GM23338 (cell line): ENCODE measurements at regions not wholly inside any gene's neighbourhood (a gene's known extent, or its start where the extent isn't known, plus 50 kb on each side); places are given as distances from the start of the nearest gene placed in this dataset.
"Not testable (repeated sequence)": the region's sequence is repeated elsewhere in the genome, so short reads cannot be mapped to it uniquely, and the experiment has no call there.

Experiments used
- ATAC-seq: fragments of 200-7000 bp; cut with Tn5 transposase; 3 replicates; pipeline ENCODE4 v1.9.1; 2020
- DNase-seq: peaks from one replicate; pipeline ENCODE4 v3.0.0-alpha.2; 2015; ENCODE audit warnings: low spot score
- H2AFZ ChIP-seq: fragments of 200-600 bp; sonication (generic); 2 replicates; pipeline ENCODE4 v1.8.0; 2016; ENCODE audit warnings: antibody characterized with exemption, mild to moderate bottlenecking, moderate library complexity
- H3F3A ChIP-seq: fragments of 200-600 bp; sonication (generic); replicated peaks from 2 replicates; pipeline ENCODE4 v1.8.0; 2017; ENCODE audit warnings: antibody characterized with exemption, mixed run types, low read depth
- H3K27ac ChIP-seq: fragments of 200-600 bp; sonication (generic); 2 replicates; pipeline ENCODE4 v1.6.1; 2016; ENCODE audit warnings: low read depth
- H3K27me3 ChIP-seq: fragments of 200-600 bp; sonication (generic); 2 replicates; pipeline ENCODE4 v1.8.0; 2016; ENCODE audit warnings: mild to moderate bottlenecking, mixed run types, moderate library complexity; ENCODE audit not compliant: insufficient read depth
- H3K36me3 ChIP-seq: fragments of 200-600 bp; sonication (generic); 2 replicates; pipeline ENCODE4 v1.8.0; 2016; ENCODE audit warnings: mild to moderate bottlenecking; ENCODE audit not compliant: insufficient read depth
- H3K4me1 ChIP-seq: fragments of 200-600 bp; sonication (generic); 2 replicates; pipeline ENCODE4 v1.8.0; 2016; ENCODE audit warnings: mild to moderate bottlenecking, moderate library complexity; ENCODE audit not compliant: insufficient read depth
- H3K4me2 ChIP-seq: fragments of 200-600 bp; sonication (generic); 2 replicates; pipeline ENCODE4 v1.7.1; 2017; ENCODE audit warnings: mixed run types
- H3K4me3 ChIP-seq: fragments of 200-600 bp; sonication (generic); 2 replicates; pipeline ENCODE4 v1.6.1; 2016; ENCODE audit warnings: mixed run types
- H3K79me2 ChIP-seq: fragments of 200-600 bp; sonication (generic); replicated peaks from 2 replicates; pipeline ENCODE4 v1.8.0; 2017; ENCODE audit warnings: mild to moderate bottlenecking; ENCODE audit not compliant: insufficient read depth
- H3K9me2 ChIP-seq: fragments of 200-600 bp; sonication (generic); 2 replicates; pipeline ENCODE4 v1.8.0; 2017; ENCODE audit not compliant: insufficient read depth
- H4K20me1 ChIP-seq: fragments of 200-600 bp; sonication (generic); replicated peaks from 2 replicates; pipeline ENCODE4 v1.8.0; 2017; ENCODE audit warnings: mild to moderate bottlenecking; ENCODE audit not compliant: insufficient read depth
- H3K27ac Mint-ChIP-seq: 2 replicates; pipeline ENCODE4 v1.8.0; 2020; ENCODE audit warnings: inconsistent platforms, mild to moderate bottlenecking, moderate library complexity, mixed read lengths
- H3K27me3 Mint-ChIP-seq: 3 replicates; pipeline ENCODE4 v1.8.0; 2022; ENCODE audit warnings: low read depth, mild to moderate bottlenecking, moderate library complexity, mixed read lengths, inconsistent platforms; ENCODE audit not compliant: insufficient read depth, poor library complexity
- H3K36me3 Mint-ChIP-seq: 3 replicates; pipeline ENCODE4 v1.8.0; 2021; ENCODE audit warnings: low read depth, mild to moderate bottlenecking, inconsistent platforms, moderate library complexity, mixed read lengths
- H3K4me1 Mint-ChIP-seq: 3 replicates; pipeline ENCODE4 v1.8.0; 2020; ENCODE audit warnings: mild to moderate bottlenecking, inconsistent platforms, mixed read lengths
- H3K4me3 Mint-ChIP-seq: 3 replicates; pipeline ENCODE4 v1.8.0; 2021; ENCODE audit warnings: moderate library complexity, mild to moderate bottlenecking, inconsistent platforms, mixed read lengths
- H3K9me3 Mint-ChIP-seq: 3 replicates; pipeline ENCODE4 v1.8.0; 2020; ENCODE audit warnings: moderate library complexity, mild to moderate bottlenecking, inconsistent platforms, mixed read lengths
- EZH2 ChIP-seq: fragments of 200-600 bp; sonication (generic); IDR thresholded peaks from one replicate; pipeline ENCODE4 v1.8.0; 2017; ENCODE audit warnings: antibody characterized with exemption, mild to moderate bottlenecking, low read depth; ENCODE audit not compliant: unreplicated experiment
- EZH2phosphoT487 ChIP-seq: fragments of 200-600 bp; sonication (generic); IDR thresholded peaks from one replicate; pipeline ENCODE4 v1.8.1; 2018; ENCODE audit warnings: antibody characterized with exemption; ENCODE audit not compliant: unreplicated experiment
- JUNB ChIP-seq: IDR thresholded peaks from one replicate; pipeline ENCODE4 v1.6.1; 2016; ENCODE audit warnings: antibody characterized with exemption; ENCODE audit not compliant: unreplicated experiment
- NANOG ChIP-seq: IDR thresholded peaks from 2 replicates; pipeline ENCODE4 v1.6.1; 2016; ENCODE audit warnings: antibody characterized with exemption, borderline replicate concordance
- STAT1 ChIP-seq: IDR thresholded peaks from one replicate; pipeline ENCODE4 v1.6.1; 2016; ENCODE audit warnings: antibody characterized with exemption; ENCODE audit not compliant: unreplicated experiment
- ZNF114 ChIP-seq: fragments of 250-450 bp; sonication (Bioruptor Pico); IDR thresholded peaks from 2 replicates; pipeline ENCODE4 v1.5.0; 2020; ENCODE audit warnings: mild to moderate bottlenecking, moderate library complexity
- TF ChIP-seq, protein P1 (sequence below): fragments of 250-450 bp; sonication (Bioruptor Pico); IDR thresholded peaks from 2 replicates; pipeline ENCODE4 v1.5.0; 2020; ENCODE audit warnings: mild to moderate bottlenecking, moderate library complexity

DNA sequence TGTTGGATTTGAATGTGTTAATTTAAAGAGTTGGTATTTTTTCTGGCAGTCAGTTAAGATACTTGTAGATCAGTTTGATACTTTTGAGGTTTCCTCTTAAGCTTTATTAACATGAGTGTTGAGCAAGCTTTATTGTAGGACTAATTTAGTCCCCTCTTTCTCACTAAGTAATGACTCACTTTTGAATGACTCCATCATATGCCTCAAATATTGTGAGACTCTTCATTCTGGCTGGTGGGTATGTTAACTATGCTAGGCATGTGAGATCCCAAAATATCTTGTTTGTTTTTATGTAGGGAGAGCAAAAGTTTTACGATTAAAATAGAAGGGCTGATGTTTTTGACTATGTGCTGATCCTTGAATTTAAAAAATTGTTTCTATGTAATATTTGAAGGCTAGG lies 355.7 kb downstream of the IZUMO3 start:
- H3K9me2 ChIP-seq, result peaks cover 5% of the 10 kb centered on the region; the same call in 1 of the 2 replicates
- ATAC-seq, result no peak
- Mint-ChIP-seq H3K36me3 (peaks cover 5% of the 10 kb centered on the region), H3K4me3 (no peak overlapping the region), H3K27me3 (no peaks in the 10 kb centered on the region), H3K27ac (no peak overlapping the region), H3K4me1 (no peaks in the 10 kb centered on the region), H3K9me3 (peaks cover 22% of the 10 kb centered on the region)
- H4K20me1 ChIP-seq, result no peaks in the 10 kb centered on the region
- H3K36me3 ChIP-seq, result no peaks in the 10 kb centered on the region
- no peaks in the 10 kb centered on the region for H3K27me3 ChIP-seq
- no peak overlapping the region for H2AFZ ChIP-seq
- H3K4me3 ChIP-seq, result no peak overlapping the region
- no peaks in the 10 kb centered on the region for H3K4me1 ChIP-seq
- no peak for DNase-seq
- H3K79me2 ChIP-seq, result no peaks in the 10 kb centered on the region
- no peaks in the 10 kb centered on the region for H3F3A ChIP-seq
- H3K27ac ChIP-seq, result no peak overlapping the region
- no peak overlapping the region for H3K4me2 ChIP-seq
- no peak for TF ChIP-seq JUNB
- TF ChIP-seq EZH2phosphoT487, result no peak
- no peak for TF ChIP-seq NANOG
- TF ChIP-seq EZH2, result no peak
- no peak for TF ChIP-seq STAT1
- TF ChIP-seq, protein P1, sequence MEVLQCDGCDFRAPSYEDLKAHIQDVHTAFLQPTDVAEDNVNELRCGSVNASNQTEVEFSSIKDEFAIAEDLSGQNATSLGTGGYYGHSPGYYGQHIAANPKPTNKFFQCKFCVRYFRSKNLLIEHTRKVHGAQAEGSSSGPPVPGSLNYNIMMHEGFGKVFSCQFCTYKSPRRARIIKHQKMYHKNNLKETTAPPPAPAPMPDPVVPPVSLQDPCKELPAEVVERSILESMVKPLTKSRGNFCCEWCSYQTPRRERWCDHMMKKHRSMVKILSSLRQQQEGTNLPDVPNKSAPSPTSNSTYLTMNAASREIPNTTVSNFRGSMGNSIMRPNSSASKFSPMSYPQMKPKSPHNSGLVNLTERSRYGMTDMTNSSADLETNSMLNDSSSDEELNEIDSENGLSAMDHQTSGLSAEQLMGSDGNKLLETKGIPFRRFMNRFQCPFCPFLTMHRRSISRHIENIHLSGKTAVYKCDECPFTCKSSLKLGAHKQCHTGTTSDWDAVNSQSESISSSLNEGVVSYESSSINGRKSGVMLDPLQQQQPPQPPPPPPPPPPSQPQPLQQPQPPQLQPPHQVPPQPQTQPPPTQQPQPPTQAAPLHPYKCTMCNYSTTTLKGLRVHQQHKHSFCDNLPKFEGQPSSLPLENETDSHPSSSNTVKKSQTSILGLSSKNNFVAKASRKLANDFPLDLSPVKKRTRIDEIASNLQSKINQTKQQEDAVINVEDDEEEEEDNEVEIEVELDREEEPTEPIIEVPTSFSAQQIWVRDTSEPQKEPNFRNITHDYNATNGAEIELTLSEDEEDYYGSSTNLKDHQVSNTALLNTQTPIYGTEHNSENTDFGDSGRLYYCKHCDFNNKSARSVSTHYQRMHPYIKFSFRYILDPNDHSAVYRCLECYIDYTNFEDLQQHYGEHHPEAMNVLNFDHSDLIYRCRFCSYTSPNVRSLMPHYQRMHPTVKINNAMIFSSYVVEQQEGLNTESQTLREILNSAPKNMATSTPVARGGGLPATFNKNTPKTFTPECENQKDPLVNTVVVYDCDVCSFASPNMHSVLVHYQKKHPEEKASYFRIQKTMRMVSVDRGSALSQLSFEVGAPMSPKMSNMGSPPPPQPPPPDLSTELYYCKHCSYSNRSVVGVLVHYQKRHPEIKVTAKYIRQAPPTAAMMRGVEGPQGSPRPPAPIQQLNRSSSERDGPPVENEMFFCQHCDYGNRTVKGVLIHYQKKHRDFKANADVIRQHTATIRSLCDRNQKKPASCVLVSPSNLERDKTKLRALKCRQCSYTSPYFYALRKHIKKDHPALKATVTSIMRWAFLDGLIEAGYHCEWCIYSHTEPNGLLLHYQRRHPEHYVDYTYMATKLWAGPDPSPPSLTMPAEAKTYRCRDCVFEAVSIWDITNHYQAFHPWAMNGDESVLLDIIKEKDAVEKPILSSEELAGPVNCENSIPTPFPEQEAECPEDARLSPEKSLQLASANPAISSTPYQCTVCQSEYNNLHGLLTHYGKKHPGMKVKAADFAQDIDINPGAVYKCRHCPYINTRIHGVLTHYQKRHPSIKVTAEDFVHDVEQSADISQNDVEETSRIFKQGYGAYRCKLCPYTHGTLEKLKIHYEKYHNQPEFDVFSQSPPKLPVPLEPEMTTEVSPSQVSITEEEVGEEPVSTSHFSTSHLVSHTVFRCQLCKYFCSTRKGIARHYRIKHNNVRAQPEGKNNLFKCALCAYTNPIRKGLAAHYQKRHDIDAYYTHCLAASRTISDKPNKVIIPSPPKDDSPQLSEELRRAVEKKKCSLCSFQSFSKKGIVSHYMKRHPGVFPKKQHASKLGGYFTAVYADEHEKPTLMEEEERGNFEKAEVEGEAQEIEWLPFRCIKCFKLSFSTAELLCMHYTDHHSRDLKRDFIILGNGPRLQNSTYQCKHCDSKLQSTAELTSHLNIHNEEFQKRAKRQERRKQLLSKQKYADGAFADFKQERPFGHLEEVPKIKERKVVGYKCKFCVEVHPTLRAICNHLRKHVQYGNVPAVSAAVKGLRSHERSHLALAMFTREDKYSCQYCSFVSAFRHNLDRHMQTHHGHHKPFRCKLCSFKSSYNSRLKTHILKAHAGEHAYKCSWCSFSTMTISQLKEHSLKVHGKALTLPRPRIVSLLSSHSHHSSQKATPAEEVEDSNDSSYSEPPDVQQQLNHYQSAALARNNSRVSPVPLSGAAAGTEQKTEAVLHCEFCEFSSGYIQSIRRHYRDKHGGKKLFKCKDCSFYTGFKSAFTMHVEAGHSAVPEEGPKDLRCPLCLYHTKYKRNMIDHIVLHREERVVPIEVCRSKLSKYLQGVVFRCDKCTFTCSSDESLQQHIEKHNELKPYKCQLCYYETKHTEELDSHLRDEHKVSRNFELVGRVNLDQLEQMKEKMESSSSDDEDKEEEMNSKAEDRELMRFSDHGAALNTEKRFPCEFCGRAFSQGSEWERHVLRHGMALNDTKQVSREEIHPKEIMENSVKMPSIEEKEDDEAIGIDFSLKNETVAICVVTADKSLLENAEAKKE (CRISPR knock-in tag), result no peak
- TF ChIP-seq ZNF114 (CRISPR knock-in tag), result no peak

DNA sequence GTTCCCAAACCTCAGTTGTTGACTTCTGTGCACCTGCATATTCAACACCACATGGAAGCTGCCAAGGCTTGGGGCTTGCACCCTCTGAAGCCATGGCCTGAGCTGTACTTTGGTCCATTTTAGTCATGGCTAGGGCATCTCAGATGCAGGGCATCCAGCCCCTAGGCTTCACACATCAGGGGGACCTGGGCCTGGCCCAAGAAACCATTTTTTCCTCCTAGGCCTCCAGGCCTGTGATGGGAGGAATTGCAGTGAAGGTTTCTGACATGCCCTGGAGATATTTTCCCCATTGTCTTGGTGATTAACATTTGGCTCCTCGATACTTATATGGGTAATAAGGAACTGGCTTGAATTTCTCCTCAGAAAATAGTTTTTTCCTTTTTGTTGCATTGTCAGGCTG lies 354.5 kb upstream of the ELAVL2 start:
- H3K4me1 Mint-ChIP-seq, H3K4me1 ChIP-seq, H3K36me3 ChIP-seq, H3K4me3 ChIP-seq, H3K27me3 Mint-ChIP-seq, H3K4me3 Mint-ChIP-seq, H2AFZ ChIP-seq, ATAC-seq, H3K27ac ChIP-seq, H3K79me2 ChIP-seq, H4K20me1 ChIP-seq, H3K9me2 ChIP-seq, H3F3A ChIP-seq, H3K27ac Mint-ChIP-seq, DNase-seq, H3K4me2 ChIP-seq, H3K27me3 ChIP-seq: not testable (repeated sequence)
- Mint-ChIP-seq H3K36me3 (peaks cover 50% of the 10 kb centered on the region), H3K9me3 (peaks cover 71% of the 10 kb centered on the region)
